ENCODE measurements at regions not wholly inside any gene's neighbourhood (a gene's known extent, or its start where the extent isn't known, plus 50 kb on each side); places are given as distances from the start of the nearest gene placed in this dataset.

GRCh38 chr15:39471785-39472574, 108.9 kb upstream of the THBS1 start:
- no peak for DNase-seq

DNA sequence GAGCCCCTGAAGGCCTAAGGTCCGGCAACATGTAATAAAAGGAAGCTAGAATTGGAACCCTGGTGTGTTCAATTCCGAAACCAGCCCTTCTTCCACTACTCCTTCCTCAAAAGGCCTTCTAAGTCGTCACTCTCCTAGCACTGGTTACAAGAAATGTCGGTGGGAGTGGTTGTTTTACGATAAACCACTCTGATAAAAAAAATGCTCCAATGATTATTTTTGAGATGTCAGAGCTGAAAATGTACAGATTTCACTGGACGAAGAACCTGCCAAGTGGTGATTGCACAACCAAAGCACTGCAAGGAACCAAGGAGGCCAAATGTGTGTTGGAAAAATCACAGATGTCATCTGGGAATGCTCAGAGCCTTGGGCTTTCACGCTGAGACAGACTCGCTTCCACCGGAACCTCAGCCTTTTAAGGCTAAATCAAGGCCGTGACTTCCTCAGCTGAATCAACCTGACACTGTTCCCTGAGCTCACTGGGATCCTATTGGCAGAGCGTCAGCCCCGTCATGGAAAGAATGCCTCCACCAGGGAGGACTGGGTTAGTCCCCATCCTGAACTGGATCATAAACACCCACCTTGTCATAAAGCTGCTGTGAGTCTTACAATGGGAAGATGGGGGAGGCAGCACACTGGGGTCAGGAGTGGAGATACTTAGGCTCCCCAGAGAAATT, 108.1 kb upstream of the THBS1 start:
- DNase-seq, result peak; percentile 42

- DNase-seq, result no peak
Measured at GRCh38 chr15:39473298-39473947, 107.5 kb upstream of the THBS1 start.

GRCh38 chr15:39474657-39475056, 106.2 kb upstream of the THBS1 start:
- no peak for DNase-seq

- no peak for DNase-seq
Measured at GRCh38 chr15:39478996-39479395, 101.9 kb upstream of the THBS1 start.

DNA sequence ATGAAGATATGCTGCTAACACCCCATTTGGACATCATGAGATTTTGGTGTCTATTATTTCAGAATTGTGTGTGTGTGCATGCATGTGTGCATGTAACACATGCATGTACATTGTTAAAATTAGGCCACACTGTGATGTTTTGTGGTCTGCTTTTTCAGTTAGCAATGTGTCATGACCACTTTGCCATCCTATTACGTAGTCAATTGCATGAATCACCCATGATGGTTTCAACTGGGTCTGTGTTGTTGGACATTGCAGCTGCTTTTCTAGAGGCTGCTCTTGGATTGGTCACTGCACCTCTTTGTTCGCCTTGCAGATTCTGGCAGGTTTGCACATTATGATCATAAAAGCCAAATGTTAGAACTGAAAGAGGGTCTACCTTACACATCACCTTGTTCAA, 101.0 kb upstream of the THBS1 start:
- no peak for DNase-seq

DNA sequence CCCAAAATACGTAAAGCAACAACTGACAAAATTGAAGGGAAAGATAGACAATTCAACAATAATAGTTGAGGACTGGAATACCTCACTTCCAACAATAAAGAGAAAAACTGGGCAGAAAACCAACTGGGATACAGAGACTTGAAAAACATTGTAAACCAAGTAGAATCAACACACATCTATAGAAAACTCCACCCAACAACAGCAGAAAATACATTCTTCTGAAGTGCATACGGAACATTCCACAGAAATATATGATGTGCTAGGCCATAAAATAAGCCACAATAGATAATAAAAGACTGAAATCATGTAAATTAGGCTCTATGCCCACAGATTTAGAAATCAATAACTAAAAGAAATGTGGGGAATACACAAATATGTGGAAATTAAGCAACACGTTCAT, 98.4 kb upstream of the THBS1 start:
- DNase-seq, result no peak

DNA sequence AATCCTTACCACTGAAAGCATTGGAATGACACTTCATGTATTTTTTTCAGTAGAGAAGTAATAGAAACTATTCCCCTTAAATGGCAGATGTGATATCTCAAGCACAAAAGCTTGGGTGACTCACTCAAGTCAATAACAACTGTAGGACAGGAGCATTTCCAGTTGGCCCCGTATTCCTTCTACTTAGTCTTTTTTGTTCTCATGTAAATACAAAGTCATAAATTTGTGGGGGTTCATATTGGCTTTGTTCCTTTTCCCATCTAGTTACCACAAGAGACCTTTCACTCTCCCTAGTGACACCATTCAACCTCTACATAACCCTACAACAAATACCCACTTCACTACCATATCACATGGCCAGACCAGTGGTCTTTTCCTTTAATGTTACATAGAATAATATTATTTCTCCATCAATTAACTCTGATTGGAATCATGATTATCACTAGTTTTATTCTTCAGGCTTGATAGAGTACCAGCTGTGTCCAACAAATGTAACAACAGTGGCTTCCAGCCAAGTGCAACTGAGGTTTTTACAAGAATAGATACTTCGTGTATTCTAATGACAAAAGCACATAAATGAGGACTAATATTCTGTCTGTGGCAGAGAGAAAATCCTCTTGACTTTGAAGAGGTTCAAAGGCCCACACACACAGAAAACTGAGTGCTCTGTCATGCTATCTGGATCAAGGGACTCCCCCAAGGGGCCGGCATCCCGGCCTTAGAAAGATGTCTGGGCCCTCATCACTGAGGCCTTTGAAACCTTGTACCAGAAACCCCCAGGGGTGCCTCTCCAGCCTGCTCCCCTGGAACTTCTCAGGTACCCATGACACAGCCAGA, 94.0 kb upstream of the THBS1 start:
- no peak for DNase-seq

DNA sequence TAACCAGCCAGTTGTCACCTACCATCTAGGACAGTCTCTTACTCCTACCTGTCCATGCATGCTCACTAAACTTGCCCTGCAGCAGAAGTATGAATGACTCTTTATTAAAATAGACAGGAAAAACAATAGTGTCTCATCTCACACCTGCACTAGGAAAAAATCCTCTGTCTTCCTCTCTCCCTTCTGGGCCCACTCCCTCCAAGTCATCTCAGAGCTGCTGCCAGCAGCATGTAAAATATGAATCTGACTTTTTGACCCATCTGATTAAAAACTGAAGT, 93.5 kb upstream of the THBS1 start:
- no peak for DNase-seq

- no peak for DNase-seq
Measured at GRCh38 chr15:39488516-39488915, 92.4 kb upstream of the THBS1 start.

GRCh38 chr15:39488961-39489360, 91.9 kb upstream of the THBS1 start:
- DNase-seq, result no peak

- DNase-seq, result no peak
Measured at GRCh38 chr15:39491115-39491885, 89.6 kb upstream of the THBS1 start.

DNA sequence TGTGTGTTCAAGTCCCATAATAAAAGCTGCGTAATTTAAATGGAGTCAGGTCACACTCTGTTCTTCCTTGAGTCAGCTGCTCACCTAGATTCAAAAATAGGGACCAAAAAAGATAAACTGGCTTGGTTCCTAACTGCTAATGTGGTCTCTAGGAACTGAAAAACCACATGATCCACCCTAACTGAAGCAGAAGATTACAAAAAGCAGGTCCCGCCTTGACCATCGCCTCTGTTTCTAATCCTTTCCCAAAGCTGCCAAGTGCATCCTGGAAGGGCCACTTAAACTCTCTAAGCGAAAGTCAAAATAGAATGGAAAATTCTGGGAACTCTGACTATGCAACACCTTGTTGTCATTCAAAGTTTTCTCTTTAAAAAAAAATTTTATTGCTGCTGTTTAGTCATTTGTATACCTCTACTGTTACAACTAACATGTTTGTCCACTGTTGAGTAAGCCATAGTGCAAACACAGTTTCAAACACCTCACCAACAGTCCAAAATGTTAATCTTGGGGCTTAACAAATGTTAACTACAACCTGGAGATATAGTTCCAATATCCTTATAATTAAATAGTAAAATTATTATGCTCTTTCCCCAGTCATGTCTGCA, 88.9 kb upstream of the THBS1 start:
- DNase-seq, result no peak

DNA sequence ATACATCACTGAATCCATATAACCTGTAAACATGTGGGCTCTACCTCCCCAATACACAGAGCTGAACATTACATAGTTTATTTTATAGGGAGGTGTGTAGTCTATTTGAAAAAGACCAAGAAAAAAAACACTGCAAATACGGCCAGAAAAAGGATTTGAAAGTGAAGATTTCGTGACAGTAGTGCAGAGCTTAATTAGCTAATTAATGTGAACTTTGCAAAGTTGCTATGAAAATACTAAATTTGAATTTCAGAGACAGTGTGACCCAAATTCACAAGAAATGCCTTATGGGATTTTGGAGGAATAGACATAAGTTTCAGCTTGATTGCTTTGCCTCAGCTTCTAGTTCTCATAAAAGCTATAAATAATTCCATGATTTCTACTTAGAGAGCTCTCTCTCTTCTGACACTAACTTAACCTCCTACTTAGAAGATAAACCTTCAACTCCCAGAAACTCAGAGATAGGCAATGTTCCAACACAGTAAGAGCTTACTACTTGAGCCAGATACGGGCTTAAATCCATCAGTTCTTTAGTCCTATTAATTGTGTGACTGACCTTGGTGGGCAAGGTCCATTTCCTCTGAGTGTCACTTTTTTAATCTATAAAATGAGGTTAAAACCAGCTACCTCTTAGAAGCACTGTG, 87.3 kb upstream of the THBS1 start:
- DNase-seq, result no peak

DNA sequence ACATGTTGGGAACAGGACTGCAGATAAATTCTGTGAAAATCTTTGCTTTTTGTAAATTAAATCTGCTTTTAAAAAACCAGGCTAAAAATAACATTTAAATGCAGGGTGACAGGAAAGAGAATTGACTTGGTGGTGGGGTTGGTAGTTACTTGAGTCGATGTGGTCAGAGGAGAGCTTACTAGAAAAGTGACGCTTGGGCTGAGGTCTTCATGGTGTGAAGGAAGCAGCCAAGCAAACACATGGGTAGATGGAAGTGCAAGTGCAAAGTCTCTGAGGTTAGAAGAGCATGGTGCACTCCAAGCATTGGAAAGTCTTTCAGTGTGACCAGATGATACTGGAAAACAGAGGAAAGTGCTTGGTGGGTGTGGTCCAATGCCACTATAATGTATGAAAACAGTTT, 86.4 kb upstream of the THBS1 start:
- no peak for DNase-seq

GRCh38 chr15:39495871-39496840, 84.7 kb upstream of the THBS1 start:
- no peak for DNase-seq

DNA sequence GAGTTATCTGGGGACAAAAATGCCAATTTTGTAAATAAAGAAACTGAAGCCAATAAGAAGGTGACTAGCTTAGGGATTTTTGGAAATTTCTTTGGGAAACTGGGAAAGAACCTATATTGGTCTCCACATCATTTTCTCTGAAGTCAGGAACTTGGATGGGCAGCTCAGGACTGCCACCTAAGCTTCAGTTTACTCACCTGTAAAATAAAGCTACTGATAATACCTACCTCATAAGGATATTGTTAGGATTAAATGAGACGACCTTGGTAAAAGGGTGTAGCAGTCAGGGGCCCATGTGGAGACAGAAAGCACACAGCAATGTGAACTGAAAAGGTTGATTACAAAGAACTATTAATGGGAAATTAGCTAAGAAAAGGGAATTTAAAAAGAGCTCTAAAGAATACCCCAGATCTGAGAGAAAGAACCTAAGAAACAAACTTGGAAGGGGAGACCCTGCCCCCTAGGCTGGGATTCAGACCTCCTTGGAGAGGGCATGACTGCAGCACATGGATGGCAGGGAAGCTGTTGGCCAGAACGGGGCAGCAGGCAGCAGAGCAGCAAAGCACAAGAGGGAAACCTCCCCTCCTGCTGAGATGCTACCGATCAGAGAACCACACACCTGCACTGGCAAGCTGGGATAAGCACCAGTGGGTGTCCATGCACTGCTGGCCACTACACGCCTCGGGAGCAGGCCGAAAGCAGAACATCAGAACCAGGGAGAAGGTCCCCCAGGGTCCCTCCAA, 83.7 kb upstream of the THBS1 start:
- DNase-seq, result no peak

GRCh38 chr15:39497759-39498565, 82.9 kb upstream of the THBS1 start:
- DNase-seq, result no peak

DNA sequence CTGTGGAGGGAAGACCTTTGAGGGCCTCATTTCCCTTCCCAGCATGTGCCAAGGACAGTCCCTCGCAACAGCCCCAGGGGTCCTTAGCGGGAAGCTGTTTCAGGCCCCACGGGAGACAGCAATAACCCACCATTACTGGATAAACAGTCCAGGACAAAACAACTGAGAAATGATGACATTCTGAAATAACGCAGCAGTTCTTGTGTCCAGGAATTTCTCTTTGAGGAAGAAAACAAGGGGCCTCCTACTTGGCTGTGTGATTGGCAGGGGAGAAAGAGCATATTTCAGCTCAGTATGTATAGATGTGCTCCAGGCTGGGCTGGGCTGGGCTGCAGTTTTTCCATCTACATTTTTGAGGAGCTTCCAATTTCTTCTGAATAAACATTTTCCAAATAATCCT, 82.2 kb upstream of the THBS1 start:
- DNase-seq, result no peak

All from CD4-positive, alpha-beta T cell treated with Interferon gamma for 1 hour (primary cell).